ENCODE measurements at regions not wholly inside any gene's neighbourhood (a gene's known extent, or its start where the extent isn't known, plus 50 kb on each side); places are given as distances from the start of the nearest gene placed in this dataset.

- peak; percentile 93 for TF ChIP-seq FOXP4 (CRISPR knock-in tag; IDR thresholded peaks at IDR 0.05)
- 0 out of 2 replicates have a peak, but pooled peaks have one; percentile 27 for TF ChIP-seq ELF1 (CRISPR knock-in tag; IDR thresholded peaks at IDR 0.05)
- TF ChIP-seq ZC3H4 (CRISPR knock-in tag; IDR thresholded peaks at IDR 0.05; ENCODE audit: borderline replicate concordance) = no peak
- peak; percentile 97 for TF ChIP-seq SALL1 (CRISPR knock-in tag; IDR thresholded peaks at IDR 0.05)
- TF ChIP-seq ZFP82 (CRISPR knock-in tag; IDR thresholded peaks at IDR 0.05; ENCODE audit: borderline replicate concordance) = peak; percentile 64; the same call in 1 of the 2 replicates
- TF ChIP-seq ZFAT (CRISPR knock-in tag; conservative IDR thresholded peaks at IDR 0.05) = no peak
- no peak for TF ChIP-seq ZNF768 (CRISPR knock-in tag; IDR thresholded peaks at IDR 0.05)
- TF ChIP-seq DPF2 (CRISPR knock-in tag; IDR thresholded peaks at IDR 0.05; ENCODE audit: borderline replicate concordance, low read depth) = 0 out of 2 replicates have a peak, but pooled peaks have one; percentile 40
- no peak for TF ChIP-seq MAFF (IDR thresholded peaks at IDR 0.05; ENCODE audit: low read depth, low read length)
- TF ChIP-seq FOXO4 (CRISPR knock-in tag; conservative IDR thresholded peaks at IDR 0.05) = no peak
- no peak for TF ChIP-seq MATR3 (CRISPR knock-in tag; IDR thresholded peaks at IDR 0.05)
- TF ChIP-seq TAF1 (CRISPR knock-in tag; IDR thresholded peaks at IDR 0.05) = no peak
- no peak for TF ChIP-seq HNRNPUL1 (IDR thresholded peaks at IDR 0.05; ENCODE audit: low read depth, low read length)
- no peak for TF ChIP-seq U2AF1 (optimal IDR thresholded peaks at IDR 0.05; ENCODE audit: low read depth, low read length)
- no peak for TF ChIP-seq MXI1 (IDR thresholded peaks at IDR 0.05; ENCODE audit: borderline replicate concordance, low read depth, low read length)
- TF ChIP-seq PRDM15 (CRISPR knock-in tag; IDR thresholded peaks at IDR 0.05) = no peak
- no peak for TF ChIP-seq ZBTB10 (CRISPR knock-in tag; IDR thresholded peaks at IDR 0.05; ENCODE audit: borderline replicate concordance)
- no peak for TF ChIP-seq ZNF781 (CRISPR knock-in tag; IDR thresholded peaks at IDR 0.05; ENCODE audit: borderline replicate concordance, not compliant biosample characterization)
- 0 out of 2 replicates have a peak, but pooled peaks have one; percentile 2 for TF ChIP-seq RBFOX2 (IDR thresholded peaks at IDR 0.05; ENCODE audit: low read depth, low read length)
- TF ChIP-seq NR2F1 (CRISPR knock-in tag; IDR thresholded peaks at IDR 0.05) = no peak
- peak; percentile 86 for TF ChIP-seq POGZ (CRISPR knock-in tag; IDR thresholded peaks at IDR 0.05)
- no peak for TF ChIP-seq ARNT (IDR thresholded peaks at IDR 0.05)
Measured at GRCh38 chr1:168833801-168834224, 104.8 kb upstream of the DPT start (continued).
